Stomach (tissue), 4 donors: ENCODE measurements at regions not wholly inside any gene's neighbourhood (a gene's known extent, or its start where the extent isn't known, plus 50 kb on each side); places are given as distances from the start of the nearest gene placed in this dataset.

Experiments used
- POLR2A ChIP-seq, 4 donors: fragments of 450-650 bp; IDR thresholded peaks; one replicate each; pipeline ENCODE4 v1.6.1; 2016; ENCODE audit warnings: antibody characterized with exemption in 4 of 4, control low read depth in 2 of 4, mild to moderate bottlenecking in 1 of 4, moderate library complexity in 1 of 4
- TF ChIP-seq, protein P1 (sequence below), 7 experiments: fragments of 450-650 bp in 4 of 7; fragments of 200-600 bp in 3 of 7; sonication (generic) in 3 of 7; IDR thresholded peaks; one replicate each; pipeline ENCODE4 v1.5.1; 2016 to 2019; ENCODE audit warnings: antibody characterized with exemption in 7 of 7, control low read depth in 2 of 7, mild to moderate bottlenecking in 1 of 7

- TF ChIP-seq, protein P1, sequence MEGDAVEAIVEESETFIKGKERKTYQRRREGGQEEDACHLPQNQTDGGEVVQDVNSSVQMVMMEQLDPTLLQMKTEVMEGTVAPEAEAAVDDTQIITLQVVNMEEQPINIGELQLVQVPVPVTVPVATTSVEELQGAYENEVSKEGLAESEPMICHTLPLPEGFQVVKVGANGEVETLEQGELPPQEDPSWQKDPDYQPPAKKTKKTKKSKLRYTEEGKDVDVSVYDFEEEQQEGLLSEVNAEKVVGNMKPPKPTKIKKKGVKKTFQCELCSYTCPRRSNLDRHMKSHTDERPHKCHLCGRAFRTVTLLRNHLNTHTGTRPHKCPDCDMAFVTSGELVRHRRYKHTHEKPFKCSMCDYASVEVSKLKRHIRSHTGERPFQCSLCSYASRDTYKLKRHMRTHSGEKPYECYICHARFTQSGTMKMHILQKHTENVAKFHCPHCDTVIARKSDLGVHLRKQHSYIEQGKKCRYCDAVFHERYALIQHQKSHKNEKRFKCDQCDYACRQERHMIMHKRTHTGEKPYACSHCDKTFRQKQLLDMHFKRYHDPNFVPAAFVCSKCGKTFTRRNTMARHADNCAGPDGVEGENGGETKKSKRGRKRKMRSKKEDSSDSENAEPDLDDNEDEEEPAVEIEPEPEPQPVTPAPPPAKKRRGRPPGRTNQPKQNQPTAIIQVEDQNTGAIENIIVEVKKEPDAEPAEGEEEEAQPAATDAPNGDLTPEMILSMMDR (IDR thresholded peaks at IDR 0.05) = no peak
- no peak for TF ChIP-seq POLR2A (IDR thresholded peaks at IDR 0.05)
Measured at GRCh38 chr4:77449171-77449570, 156.4 kb upstream of the CXCL13 start.
